Naive thymus-derived CD4-positive, alpha-beta T cell (primary cell): ENCODE measurements at regions not wholly inside any gene's neighbourhood (a gene's known extent, or its start where the extent isn't known, plus 50 kb on each side); places are given as distances from the start of the nearest gene placed in this dataset.

Experiments
- ATAC-seq: fragments of 150-1000 bp; cut with Tn5 transposase; 2 replicates; pipeline ENCODE4 v1.10.0; 2021; ENCODE audit warnings: mild to moderate bottlenecking, moderate library complexity
- CTCF ChIA-PET: fragments of 350-600 bp; sonication (Branson Sonifier 250); formaldehyde crosslinking; loops from one replicate; lab custom pipeline; 2021; ENCODE audit warnings: antibody characterized with exemption; lab: Charles Lee
- POLR2A ChIA-PET: fragments of 350-600 bp; sonication (Branson Sonifier 250); formaldehyde crosslinking; loops from one replicate; lab custom pipeline; 2021; ENCODE audit warnings: antibody characterized with exemption, inconsistent platforms; lab: Charles Lee
- DNase-seq, 9 donors: peaks; one replicate each; pipeline versions ENCODE4 v3.0.0 to v3.0.0-alpha.2; 2020 to 2022; ENCODE audit warnings: mixed read lengths in 1 of 9
- H3K27ac ChIP-seq: one replicate; pipeline ENCODE4 v1.7.0; 2013; ENCODE audit warnings: mild to moderate bottlenecking, low read depth, low read length, moderate library complexity
- H3K27me3 ChIP-seq, 2 donors: one replicate each; pipeline ENCODE4 v1.7.0; 2013; ENCODE audit warnings: low read length in 2 of 2, mild to moderate bottlenecking in 2 of 2, moderate library complexity in 2 of 2; ENCODE audit not compliant: control insufficient read depth in 2 of 2, insufficient read depth in 2 of 2
- H3K36me3 ChIP-seq, 3 experiments: 1 replicate in 2 of 3; 2 replicates in 1 of 3; pipeline ENCODE4 v1.7.0; 2013; ENCODE audit warnings: low read length in 3 of 3, mild to moderate bottlenecking in 3 of 3, moderate library complexity in 1 of 3; ENCODE audit not compliant: insufficient read depth in 3 of 3, control insufficient read depth in 2 of 3
- H3K4me1 ChIP-seq, 2 donors: one replicate each; pipeline ENCODE4 v1.7.0; 2013; ENCODE audit warnings: low read length in 2 of 2, mild to moderate bottlenecking in 2 of 2, moderate library complexity in 1 of 2; ENCODE audit not compliant: control insufficient read depth in 2 of 2, insufficient read depth in 2 of 2
- H3K4me3 ChIP-seq: 2 replicates; pipeline ENCODE4 v1.7.0; 2013; ENCODE audit warnings: mild to moderate bottlenecking, low read length
- H3K9me3 ChIP-seq, 3 experiments: 1 replicate in 2 of 3; 2 replicates in 1 of 3; pipeline ENCODE4 v1.7.0; 2013; ENCODE audit warnings: low read length in 3 of 3; ENCODE audit not compliant: control insufficient read depth in 2 of 3
- H3K27ac Mint-ChIP-seq, 9 donors: one replicate each; pipeline ENCODE4 v1.8.0; 2020 to 2022; ENCODE audit warnings: mixed read lengths in 9 of 9, mild to moderate bottlenecking in 8 of 9, moderate library complexity in 5 of 9, inconsistent platforms in 2 of 9
- H3K27me3 Mint-ChIP-seq, 5 donors: one replicate each; pipeline ENCODE4 v1.8.0; 2021 to 2022; ENCODE audit warnings: mixed read lengths in 5 of 5, mild to moderate bottlenecking in 1 of 5
- H3K36me3 Mint-ChIP-seq, 5 donors: one replicate each; pipeline ENCODE4 v1.8.0; 2020 to 2022; ENCODE audit warnings: mixed read lengths in 5 of 5, mild to moderate bottlenecking in 3 of 5, inconsistent platforms in 1 of 5
- H3K4me1 Mint-ChIP-seq, 7 donors: one replicate each; pipeline ENCODE4 v1.8.0; 2020 to 2022; ENCODE audit warnings: mixed read lengths in 7 of 7, mild to moderate bottlenecking in 3 of 7, inconsistent platforms in 1 of 7
- H3K4me3 Mint-ChIP-seq, 10 donors: one replicate each; pipeline ENCODE4 v1.8.0; 2020 to 2022; ENCODE audit warnings: mild to moderate bottlenecking in 10 of 10, mixed read lengths in 10 of 10, moderate library complexity in 6 of 10, inconsistent platforms in 2 of 10
- H3K9me3 Mint-ChIP-seq, 11 donors: one replicate each; pipeline ENCODE4 v1.8.0; 2020 to 2022; ENCODE audit warnings: mixed read lengths in 11 of 11, mild to moderate bottlenecking in 4 of 11, inconsistent platforms in 1 of 11, moderate library complexity in 1 of 11
- intact Hi-C, 2 donors: fragments of 100-400 bp; cut with micrococcal nuclease; formaldehyde crosslinking; loops; one replicate each; pipeline ENCODE4 v1.15.1; 2023

DNA sequence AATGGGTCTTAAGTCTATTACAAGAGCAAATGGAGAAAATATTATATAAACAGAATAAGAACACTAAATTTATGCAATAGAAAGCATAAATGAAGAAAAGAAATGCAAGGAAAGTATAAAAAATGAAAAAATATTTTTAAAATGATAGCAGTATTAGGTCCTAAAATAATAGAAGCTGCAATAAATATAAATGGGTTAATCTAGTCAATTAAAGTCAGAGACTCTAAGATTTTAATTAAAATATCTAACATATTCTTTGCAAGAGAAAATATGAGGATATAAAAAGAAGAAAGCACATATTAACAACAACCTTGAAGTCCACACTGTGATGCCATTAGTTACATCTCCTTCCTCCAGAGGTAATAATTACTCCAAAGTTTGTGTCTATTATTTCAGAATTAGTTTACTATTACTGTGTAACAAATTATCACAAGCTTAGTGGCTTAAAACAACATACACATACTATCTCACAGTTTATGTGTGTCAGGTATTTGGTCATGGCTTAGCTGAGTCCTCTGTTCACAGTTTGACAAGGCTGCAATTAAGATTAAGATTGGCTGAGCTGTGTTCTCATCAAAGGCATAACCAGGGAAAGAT lies 174.9 kb downstream of the NAA11 start:
- H3K9me3 Mint-ChIP-seq = peaks cover 0 to 9% (median 6%) of the 10 kb centered on the region in 11 donors
- peaks cover 0 to 5% (median 5%) of the 10 kb centered on the region in 5 donors for H3K27me3 Mint-ChIP-seq
- H3K27ac Mint-ChIP-seq = no peak overlapping the region
- DNase-seq (no peak), ATAC-seq (no peak)
- Histone ChIP-seq H3K4me3 (no peak overlapping the region), H3K27ac (no peak overlapping the region), H3K9me3 (no peaks in the 10 kb centered on the region), H3K27me3 (no peaks in the 10 kb centered on the region), H3K36me3 (no peaks in the 10 kb centered on the region), H3K4me1 (no peaks in the 10 kb centered on the region)
- H3K4me3 Mint-ChIP-seq = no peak overlapping the region
- intact Hi-C loops = no loop called here
- ChIA-PET POLR2A (no interaction called here), CTCF (no interaction called here)
- H3K4me1 Mint-ChIP-seq = no peaks in the 10 kb centered on the region
- no peaks in the 10 kb centered on the region for H3K36me3 Mint-ChIP-seq

DNA sequence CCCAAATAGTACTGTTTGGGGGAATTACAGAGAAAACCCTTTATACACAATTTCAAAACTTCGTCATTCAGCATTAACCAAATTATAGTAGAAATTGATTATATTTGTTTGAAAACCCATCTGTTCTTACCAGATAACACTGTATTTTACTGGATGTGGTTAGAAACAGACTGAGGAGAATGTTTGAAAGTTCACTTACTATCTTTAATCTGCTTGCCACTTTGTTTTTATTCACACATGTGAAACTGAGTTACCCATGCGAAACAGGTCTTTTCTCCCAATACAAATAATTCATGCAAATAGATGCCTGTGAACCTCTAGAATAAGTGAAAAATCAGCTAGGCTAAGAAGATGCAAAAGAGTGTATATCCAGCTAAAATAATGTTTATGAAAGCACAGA lies 177.5 kb downstream of the NAA11 start:
- no peak for DNase-seq
- H3K4me1 ChIP-seq = no peaks in the 10 kb centered on the region
- H3K27me3 ChIP-seq = no peaks in the 10 kb centered on the region
- ChIA-PET CTCF (no interaction called here), POLR2A (no interaction called here)
- no peaks in the 10 kb centered on the region for H3K4me1 Mint-ChIP-seq
- intact Hi-C loops = no loop called here
- H3K36me3 Mint-ChIP-seq = no peaks in the 10 kb centered on the region
- peaks cover 0 to 10% (median 2%) of the 10 kb centered on the region in 11 donors for H3K9me3 Mint-ChIP-seq
- H3K9me3 ChIP-seq = no peaks in the 10 kb centered on the region
- no peak overlapping the region for H3K4me3 Mint-ChIP-seq
- H3K36me3 ChIP-seq = no peaks in the 10 kb centered on the region
- no peak overlapping the region for H3K4me3 ChIP-seq
- H3K27me3 Mint-ChIP-seq = peaks cover 0 to 4% (median 0%) of the 10 kb centered on the region in 5 donors
- H3K27ac Mint-ChIP-seq = no peak overlapping the region
- H3K27ac ChIP-seq = no peak overlapping the region
- no peak for ATAC-seq

DNA sequence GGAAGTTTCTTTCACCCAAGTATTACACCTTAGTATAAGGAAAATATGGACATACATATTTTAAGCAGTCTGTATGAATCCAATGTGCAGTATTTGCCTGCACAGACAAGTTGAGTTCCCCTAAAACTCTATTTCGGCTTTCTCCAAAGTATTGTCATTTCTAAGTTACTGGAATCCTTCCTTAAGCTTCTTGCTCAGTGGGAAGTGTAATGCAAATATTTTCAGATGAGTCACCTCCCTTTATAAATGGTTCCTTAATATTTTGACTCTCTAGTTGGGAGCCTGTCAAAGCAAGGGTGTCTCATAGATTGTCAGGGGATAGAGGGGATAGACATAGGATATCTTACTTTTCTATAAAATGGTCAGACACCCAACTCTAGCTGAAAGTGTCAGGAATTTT lies 178.6 kb downstream of the NAA11 start:
- H3K27me3 ChIP-seq = no peaks in the 10 kb centered on the region
- CTCF ChIA-PET = interaction anchor here (0.6 kb wide), 1 partner anchor 96 kb away, joined by 3 read pairs; no protein-coding TSS in a partner anchor
- H3K9me3 Mint-ChIP-seq = peaks cover 0 to 15% (median 2%) of the 10 kb centered on the region in 11 donors
- H3K27me3 Mint-ChIP-seq = peaks cover 0 to 4% (median 0%) of the 10 kb centered on the region in 5 donors
- no peak overlapping the region for H3K27ac Mint-ChIP-seq
- no peaks in the 10 kb centered on the region for H3K36me3 ChIP-seq
- H3K4me3 ChIP-seq = no peak overlapping the region
- POLR2A ChIA-PET = no interaction called here
- no peaks in the 10 kb centered on the region for H3K9me3 ChIP-seq
- no peaks in the 10 kb centered on the region for H3K36me3 Mint-ChIP-seq
- DNase-seq = no peak
- H3K4me1 Mint-ChIP-seq = no peaks in the 10 kb centered on the region
- intact Hi-C loops = no loop called here
- no peak for ATAC-seq
- H3K27ac ChIP-seq = no peak overlapping the region
- H3K4me1 ChIP-seq = no peaks in the 10 kb centered on the region
- no peak overlapping the region for H3K4me3 Mint-ChIP-seq

DNA sequence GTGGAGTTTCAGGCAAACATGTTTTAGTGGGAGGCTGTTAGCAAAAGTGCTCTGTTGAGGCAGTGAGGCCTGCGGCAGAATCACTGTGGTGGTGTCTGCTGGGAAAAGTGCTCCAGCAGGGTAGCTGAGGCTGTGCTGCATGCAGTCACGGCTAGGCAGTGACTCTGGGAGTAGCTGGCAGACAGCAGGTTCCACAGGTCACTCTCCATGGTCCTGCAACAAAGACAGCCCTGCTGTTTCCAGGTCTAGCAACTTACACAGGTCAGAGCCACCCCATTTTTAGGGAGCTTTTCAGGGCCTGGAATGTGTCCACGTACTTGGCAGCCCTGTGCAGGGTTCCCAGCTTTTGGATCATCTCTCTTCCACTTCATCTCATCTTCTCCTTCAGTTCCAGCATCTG lies 184.3 kb downstream of the NAA11 start:
- no peaks in the 10 kb centered on the region for H3K36me3 ChIP-seq
- H3K4me3 ChIP-seq = no peak overlapping the region
- H3K9me3 ChIP-seq = no peaks in the 10 kb centered on the region
- POLR2A ChIA-PET = no interaction called here
- no peak overlapping the region for H3K4me3 Mint-ChIP-seq
- no peak overlapping the region for H3K27ac Mint-ChIP-seq
- H3K4me1 ChIP-seq = no peaks in the 10 kb centered on the region
- no peaks in the 10 kb centered on the region for H3K27me3 ChIP-seq
- ATAC-seq = no peak
- intact Hi-C loops = no loop called here
- no peak for DNase-seq
- peaks cover 0 to 19% (median 3%) of the 10 kb centered on the region in 11 donors for H3K9me3 Mint-ChIP-seq
- CTCF ChIA-PET = no interaction called here
- no peak overlapping the region for H3K27ac ChIP-seq
- H3K27me3 Mint-ChIP-seq = peaks cover 0 to 4% (median 0%) of the 10 kb centered on the region in 5 donors
- no peaks in the 10 kb centered on the region for H3K36me3 Mint-ChIP-seq
- H3K4me1 Mint-ChIP-seq = no peaks in the 10 kb centered on the region

DNA sequence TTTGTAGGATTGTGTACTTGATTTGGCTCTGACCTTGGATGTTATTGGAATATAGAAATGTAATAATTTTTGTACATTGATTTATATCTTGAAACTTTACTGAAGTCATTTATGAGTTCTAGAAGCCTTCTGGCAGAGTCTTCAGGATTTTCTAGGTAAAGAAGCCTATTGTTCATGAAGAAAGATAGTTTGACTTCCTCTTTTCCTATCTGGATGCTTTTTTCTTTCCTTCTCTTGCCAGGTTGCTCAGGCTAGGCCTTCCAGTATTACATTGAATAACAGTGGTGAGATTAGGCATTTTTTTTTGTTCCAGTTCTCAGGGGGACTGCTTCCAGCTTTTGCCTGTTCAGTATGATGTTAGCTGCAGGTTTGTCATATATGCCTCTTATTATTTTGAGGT lies 191.1 kb downstream of the NAA11 start:
- no peak overlapping the region for H3K4me3 Mint-ChIP-seq
- POLR2A ChIA-PET = no interaction called here

DNA sequence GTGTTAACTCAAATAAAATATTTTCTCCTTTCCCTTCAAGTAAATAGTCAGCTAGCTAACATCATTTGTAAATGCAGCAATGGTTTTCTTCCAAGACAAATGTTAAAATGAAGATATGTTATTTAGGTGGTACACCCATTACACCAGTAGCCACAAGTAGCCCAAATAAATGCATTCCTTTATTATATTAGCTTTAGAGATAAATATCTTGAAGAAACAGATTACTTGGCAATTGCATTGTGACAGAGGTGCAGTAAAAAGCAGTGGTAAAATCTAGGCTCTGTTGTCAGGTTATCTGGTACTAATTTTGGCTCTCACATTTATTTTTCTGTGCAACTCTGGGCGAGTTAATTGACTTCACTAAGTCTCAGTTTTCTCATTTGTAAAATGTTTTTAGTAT lies 193.0 kb downstream of the NAA11 start:
- Histone ChIP-seq H3K4me1 (no peaks in the 10 kb centered on the region), H3K4me3 (no peak overlapping the region), H3K27me3 (no peaks in the 10 kb centered on the region), H3K27ac (no peak overlapping the region), H3K9me3 (no peaks in the 10 kb centered on the region), H3K36me3 (no peaks in the 10 kb centered on the region)
- ATAC-seq (no peak), DNase-seq (no peak)
- intact Hi-C loops = no loop called here
- Mint-ChIP-seq H3K36me3 (no peaks in the 10 kb centered on the region), H3K27me3 (no peaks in the 10 kb centered on the region), H3K9me3 (peaks cover 0 to 13% (median 7%) of the 10 kb centered on the region in 11 donors), H3K4me1 (no peaks in the 10 kb centered on the region), H3K4me3 (no peak overlapping the region), H3K27ac (no peak overlapping the region)
- ChIA-PET POLR2A (no interaction called here), CTCF (no interaction called here)

More for the DNA sequence above, 191.1 kb downstream of the NAA11 start:
- no peak for DNase-seq
- Mint-ChIP-seq H3K27ac (no peak overlapping the region), H3K4me1 (no peaks in the 10 kb centered on the region), H3K9me3 (peaks cover 0 to 8% (median 2%) of the 10 kb centered on the region in 11 donors), H3K36me3 (no peaks in the 10 kb centered on the region), H3K27me3 (no peaks in the 10 kb centered on the region)
- Histone ChIP-seq H3K4me3 (no peak overlapping the region), H3K4me1 (no peaks in the 10 kb centered on the region), H3K9me3 (no peaks in the 10 kb centered on the region), H3K27ac (no peak overlapping the region), H3K27me3 (no peaks in the 10 kb centered on the region), H3K36me3 (no peaks in the 10 kb centered on the region)
- no peak for ATAC-seq
- intact Hi-C loops = no loop called here
- CTCF ChIA-PET = no interaction called here

DNA sequence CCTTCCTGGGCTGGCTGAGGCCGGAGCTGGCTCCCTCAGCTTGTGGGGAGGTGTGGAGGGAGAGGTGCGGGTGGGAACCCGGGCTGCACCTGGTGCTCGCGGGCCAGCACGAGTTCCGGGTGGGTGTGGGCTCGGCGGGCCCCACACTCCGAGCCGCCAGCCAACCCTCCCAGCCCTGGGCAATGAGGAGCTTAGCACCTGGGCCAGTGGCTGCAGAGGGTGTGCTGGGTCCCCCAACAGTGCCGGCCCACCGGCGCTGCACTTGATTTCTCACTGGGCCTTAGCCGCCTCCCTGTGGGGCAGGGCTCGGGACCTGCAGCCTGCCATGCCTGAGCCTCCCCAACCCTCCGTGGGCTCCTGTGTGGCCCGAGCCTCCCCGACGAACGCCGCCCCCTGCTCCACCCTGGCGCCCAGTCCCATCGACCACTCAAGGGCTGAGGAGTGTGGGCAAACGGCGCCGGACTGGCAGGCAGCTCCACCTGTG lies 182.7 kb upstream of the PAQR3 start:
- H3K36me3 Mint-ChIP-seq = peaks cover 0 to 14% (median 12%) of the 10 kb centered on the region in 5 donors
- intact Hi-C loops = no loop called here
- Histone ChIP-seq H3K36me3 (no peaks in the 10 kb centered on the region), H3K4me1 (no peaks in the 10 kb centered on the region), H3K27me3 (no peaks in the 10 kb centered on the region), H3K27ac (no peak overlapping the region), H3K4me3 (no peak overlapping the region), H3K9me3 (peaks cover 0 to 10% (median 0%) of the 10 kb centered on the region in 3 experiments)
- no peak for DNase-seq
- no peaks in the 10 kb centered on the region for H3K4me1 Mint-ChIP-seq
- POLR2A ChIA-PET = no interaction called here
- no peak for ATAC-seq
- CTCF ChIA-PET = no interaction called here
- no peak overlapping the region for H3K4me3 Mint-ChIP-seq
- H3K27ac Mint-ChIP-seq = no peak overlapping the region
- peaks cover 17 to 90% (median 47%) of the 10 kb centered on the region in 11 donors for H3K9me3 Mint-ChIP-seq
- H3K27me3 Mint-ChIP-seq = no peaks in the 10 kb centered on the region
